ENCODE measurements at regions not wholly inside any gene's neighbourhood (a gene's known extent, or its start where the extent isn't known, plus 50 kb on each side); places are given as distances from the start of the nearest gene placed in this dataset.
"Not testable (repeated sequence)": the region's sequence is repeated elsewhere in the genome, so short reads cannot be mapped to it uniquely, and the experiment has no call there.

DNA sequence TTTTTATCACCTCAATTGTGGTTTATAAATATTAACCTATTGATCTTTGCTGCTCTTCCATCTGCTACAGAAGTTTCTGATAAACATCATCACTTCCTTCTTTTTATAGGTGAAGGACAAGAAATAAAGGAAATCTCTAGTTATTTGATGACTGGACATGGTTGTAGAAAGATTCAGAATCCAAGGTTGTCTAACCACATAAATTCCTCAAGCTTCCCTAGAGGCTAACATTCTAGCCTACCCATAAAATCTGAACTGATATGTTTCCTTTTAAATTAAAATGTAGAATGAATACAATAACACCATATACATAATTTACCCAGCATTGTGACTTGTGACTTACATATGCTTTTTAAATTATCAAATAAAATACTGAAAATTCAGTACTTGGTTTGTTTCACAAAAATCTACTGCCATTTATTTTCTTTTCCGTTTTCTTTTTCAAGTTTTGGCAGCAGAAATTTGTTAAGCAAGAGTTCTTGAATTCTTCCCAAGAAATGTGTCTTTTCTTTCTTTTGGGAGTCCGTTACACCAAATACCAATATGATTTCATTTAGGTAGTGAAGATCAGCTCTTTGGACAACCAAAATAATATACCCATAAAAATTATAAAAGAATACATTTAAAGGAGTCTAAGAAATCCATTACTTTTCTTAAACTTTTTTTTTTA is 513.2 kb upstream of the ADGRL2 start:
- Mint-ChIP-seq H3K27me3 (ENCODE audit: low read depth) (no peaks in the 10 kb centered on the region), H3K36me3 (ENCODE audit: insufficient read depth in 2 of 2) (no peaks in the 10 kb centered on the region), H3K9me3 (no peaks in the 10 kb centered on the region), H3K4me1 (ENCODE audit: low read depth) (no peaks in the 10 kb centered on the region), H3K27ac (no peak overlapping the region), H3K4me3 (no peak overlapping the region)
- DNase-seq (no peak), ATAC-seq (replicated peaks in 1 of 2) (no peak)

DNA sequence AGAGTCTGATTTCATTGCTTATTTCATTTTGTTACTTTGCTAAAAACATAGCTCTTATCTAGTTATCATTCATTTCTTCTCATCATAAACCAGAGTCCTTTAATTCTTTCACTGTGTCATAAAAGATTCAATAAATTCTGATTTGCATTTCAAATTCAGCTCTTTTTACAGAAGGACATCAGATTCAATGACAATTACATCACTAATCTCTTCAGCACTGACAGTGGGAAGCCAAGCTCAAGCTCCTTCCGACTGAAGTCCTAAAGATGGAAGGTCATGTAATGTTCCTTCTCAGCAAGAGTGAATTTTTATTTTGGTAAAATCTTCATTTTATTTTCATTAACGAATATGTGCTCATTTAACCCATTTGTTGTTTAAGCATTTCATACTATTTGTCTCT is 530.7 kb upstream of the ADGRL2 start:
- DNase-seq (no peak), ATAC-seq (replicated peaks in 1 of 2) (no peak)
- Mint-ChIP-seq H3K4me1 (ENCODE audit: low read depth) (no peaks in the 10 kb centered on the region), H3K27me3 (ENCODE audit: low read depth) (no peaks in the 10 kb centered on the region), H3K4me3 (no peak overlapping the region), H3K36me3 (ENCODE audit: insufficient read depth in 2 of 2) (no peaks in the 10 kb centered on the region), H3K27ac (no peak overlapping the region), H3K9me3 (peaks cover 0 to 5% of the 10 kb centered on the region in 2 donors)

GRCh38 chr1:81264976-81265375 is 535.8 kb upstream of the ADGRL2 start:
- no peak overlapping the region for H3K27ac Mint-ChIP-seq
- no peaks in the 10 kb centered on the region for H3K36me3 Mint-ChIP-seq (ENCODE audit: insufficient read depth in 2 of 2)
- no peak for ATAC-seq (replicated peaks in 1 of 2)
- peaks cover 2 to 5% of the 10 kb centered on the region in 2 donors for H3K9me3 Mint-ChIP-seq
- H3K27me3 Mint-ChIP-seq (ENCODE audit: low read depth), result no peaks in the 10 kb centered on the region
- no peak for DNase-seq
- no peaks in the 10 kb centered on the region for H3K4me1 Mint-ChIP-seq (ENCODE audit: low read depth)
- H3K4me3 Mint-ChIP-seq, result no peak overlapping the region

GRCh38 chr1:81259625-81260411 is 540.9 kb upstream of the ADGRL2 start:
- Mint-ChIP-seq H3K4me1 (ENCODE audit: low read depth) (no peaks in the 10 kb centered on the region), H3K27ac (no peak overlapping the region), H3K36me3 (ENCODE audit: insufficient read depth in 2 of 2) (no peaks in the 10 kb centered on the region), H3K4me3 (no peak overlapping the region), H3K9me3 (peaks cover 2 to 3% of the 10 kb centered on the region in 2 donors), H3K27me3 (ENCODE audit: low read depth) (no peaks in the 10 kb centered on the region)
- DNase-seq (no peak), ATAC-seq (replicated peaks in 1 of 2) (no peak)

DNA sequence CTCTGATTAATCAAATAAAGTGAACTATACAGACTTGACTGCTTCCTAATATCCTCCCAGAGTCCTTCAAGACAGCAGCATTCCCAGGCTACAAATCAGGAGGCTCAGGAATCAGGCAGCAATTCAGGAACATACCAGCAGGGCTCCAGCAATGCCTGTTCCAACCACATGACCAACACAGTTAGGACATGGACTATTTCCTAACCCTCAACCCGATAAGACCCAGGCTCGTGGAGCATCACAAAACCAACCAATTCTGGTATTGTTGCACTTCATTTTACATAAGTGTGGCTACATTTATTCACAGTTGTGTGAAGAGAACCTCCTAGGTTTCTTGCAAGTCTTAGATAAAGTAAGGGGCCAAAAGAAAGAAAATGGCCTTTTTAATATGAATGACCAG is 546.2 kb upstream of the ADGRL2 start:
- Mint-ChIP-seq H3K36me3 (ENCODE audit: insufficient read depth in 2 of 2) (no peaks in the 10 kb centered on the region), H3K9me3 (peaks cover 2% of the 10 kb centered on the region in 2 donors), H3K4me3 (no peak overlapping the region), H3K27me3 (ENCODE audit: low read depth) (no peaks in the 10 kb centered on the region), H3K4me1 (ENCODE audit: low read depth) (no peaks in the 10 kb centered on the region), H3K27ac (no peak overlapping the region)
- no peak for ATAC-seq (replicated peaks in 1 of 2)
- no peak for DNase-seq

DNA sequence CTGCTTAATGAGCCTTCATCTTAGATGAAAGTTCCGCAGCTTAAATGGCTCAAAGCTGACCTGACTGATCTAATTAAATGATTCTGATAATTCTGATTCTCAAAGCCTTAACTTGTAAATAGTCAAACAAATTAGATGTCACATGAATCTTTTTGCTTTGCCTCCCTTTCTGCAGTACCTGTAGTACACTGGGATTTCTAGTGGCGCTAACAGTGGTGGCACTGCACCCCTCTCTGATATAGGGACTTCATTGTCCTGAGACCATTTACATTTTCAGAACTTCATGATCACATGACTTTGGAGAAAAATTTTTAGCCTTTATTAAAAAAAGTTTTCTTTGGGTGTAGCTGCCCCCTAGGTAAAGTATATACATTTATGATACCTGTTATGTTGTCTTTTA is 546.7 kb upstream of the ADGRL2 start:
- peaks cover 3 to 6% of the 10 kb centered on the region in 2 donors for H3K9me3 Mint-ChIP-seq
- no peaks in the 10 kb centered on the region for H3K36me3 Mint-ChIP-seq (ENCODE audit: insufficient read depth in 2 of 2)
- H3K4me3 Mint-ChIP-seq, result no peak overlapping the region
- ATAC-seq (replicated peaks in 1 of 2) (no peak), DNase-seq (no peak)
- no peaks in the 10 kb centered on the region for H3K4me1 Mint-ChIP-seq (ENCODE audit: low read depth)
- no peak overlapping the region for H3K27ac Mint-ChIP-seq
- no peaks in the 10 kb centered on the region for H3K27me3 Mint-ChIP-seq (ENCODE audit: low read depth)

DNA sequence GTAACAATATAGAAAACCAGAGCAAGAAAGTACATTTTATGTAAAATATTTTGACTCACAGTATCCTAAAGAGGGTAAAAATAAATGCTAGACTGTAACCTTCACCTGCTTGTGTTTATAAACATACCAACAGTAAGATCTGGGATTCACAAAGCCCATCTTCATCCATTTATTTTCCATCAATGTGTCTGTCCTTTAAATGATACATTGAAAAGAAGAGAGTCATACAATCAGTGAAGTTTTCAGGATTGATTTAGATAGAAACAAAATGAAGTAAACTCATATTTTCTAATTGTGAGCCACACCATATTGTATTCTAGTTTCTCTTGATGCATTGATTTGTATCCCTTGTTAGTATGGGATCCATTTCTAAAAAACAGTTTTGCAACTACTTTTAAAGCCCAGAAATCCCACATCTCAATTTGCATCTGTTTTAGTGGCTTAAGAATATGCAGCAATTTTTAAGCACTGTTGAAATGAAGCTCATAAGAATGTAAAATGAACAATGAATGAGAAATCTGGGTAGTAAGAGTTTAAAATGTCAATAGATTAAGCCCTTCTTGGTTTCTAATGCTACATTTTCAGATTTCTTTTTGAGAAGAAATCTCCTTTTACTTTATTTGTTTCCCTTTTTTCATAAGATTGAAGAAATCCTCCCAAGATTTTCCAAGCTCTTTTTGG is 548.1 kb upstream of the ADGRL2 start:
- H3K4me1 Mint-ChIP-seq (ENCODE audit: low read depth), result no peaks in the 10 kb centered on the region
- no peak for ATAC-seq (replicated peaks in 1 of 2)
- H3K4me3 Mint-ChIP-seq, result no peak overlapping the region
- peaks cover 10% of the 10 kb centered on the region in 2 donors for H3K9me3 Mint-ChIP-seq
- H3K27ac Mint-ChIP-seq, result no peak overlapping the region
- no peaks in the 10 kb centered on the region for H3K27me3 Mint-ChIP-seq (ENCODE audit: low read depth)
- no peaks in the 10 kb centered on the region for H3K36me3 Mint-ChIP-seq (ENCODE audit: insufficient read depth in 2 of 2)
- no peak for DNase-seq

- not testable (repeated sequence) for DNase-seq; H3K4me3 Mint-ChIP-seq; H3K4me1 Mint-ChIP-seq (ENCODE audit: low read depth); H3K36me3 Mint-ChIP-seq (ENCODE audit: insufficient read depth in 2 of 2); ATAC-seq (replicated peaks in 1 of 2); H3K27ac Mint-ChIP-seq; H3K27me3 Mint-ChIP-seq (ENCODE audit: low read depth)
- H3K9me3 Mint-ChIP-seq, result peaks cover 10 to 20% of the 10 kb centered on the region in 2 donors
Observed at GRCh38 chr1:81250825-81251224, 549.9 kb upstream of the ADGRL2 start.

- H3K4me3 Mint-ChIP-seq; H3K36me3 Mint-ChIP-seq (ENCODE audit: insufficient read depth in 2 of 2); H3K4me1 Mint-ChIP-seq (ENCODE audit: low read depth); ATAC-seq (replicated peaks in 1 of 2); H3K27ac Mint-ChIP-seq; DNase-seq; H3K27me3 Mint-ChIP-seq (ENCODE audit: low read depth): not testable (repeated sequence)
- peaks cover 8 to 24% of the 10 kb centered on the region in 2 donors for H3K9me3 Mint-ChIP-seq
Observed at GRCh38 chr1:81245084-81245715, 555.5 kb upstream of the ADGRL2 start.

DNA sequence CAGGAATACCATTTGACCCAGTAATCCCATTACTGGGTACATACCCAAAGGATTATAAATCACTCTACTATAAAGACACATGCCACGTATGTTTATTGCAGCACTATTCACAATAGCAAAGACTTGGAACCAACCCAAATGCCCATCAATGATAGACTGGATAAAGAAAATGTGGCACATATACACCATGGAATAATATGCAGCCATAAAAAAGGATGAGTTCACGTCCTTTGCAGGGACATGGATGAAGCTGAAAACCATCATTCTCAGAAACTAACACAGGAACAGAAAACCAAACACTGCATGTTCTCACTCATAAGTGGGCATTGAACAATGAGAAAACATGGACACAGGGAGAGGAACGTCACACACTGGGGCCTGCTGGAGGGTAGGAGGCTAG is 556.1 kb upstream of the ADGRL2 start:
- not testable (repeated sequence) for H3K36me3 Mint-ChIP-seq (ENCODE audit: insufficient read depth in 2 of 2); DNase-seq; ATAC-seq (replicated peaks in 1 of 2); H3K4me3 Mint-ChIP-seq; H3K27ac Mint-ChIP-seq; H3K4me1 Mint-ChIP-seq (ENCODE audit: low read depth); H3K27me3 Mint-ChIP-seq (ENCODE audit: low read depth)
- H3K9me3 Mint-ChIP-seq, result peaks cover 8 to 24% of the 10 kb centered on the region in 2 donors

- H3K9me3 Mint-ChIP-seq, result peaks cover 0 to 16% of the 10 kb centered on the region in 2 donors
- ATAC-seq (replicated peaks in 1 of 2), result no peak
- H3K4me3 Mint-ChIP-seq, result no peak overlapping the region
- no peak for DNase-seq
- H3K36me3 Mint-ChIP-seq (ENCODE audit: insufficient read depth in 2 of 2), result peaks cover 0 to 1% of the 10 kb centered on the region in 2 donors
- no peak overlapping the region for H3K27ac Mint-ChIP-seq
- no peaks in the 10 kb centered on the region for H3K27me3 Mint-ChIP-seq (ENCODE audit: low read depth)
- H3K4me1 Mint-ChIP-seq (ENCODE audit: low read depth), result no peaks in the 10 kb centered on the region
Observed at GRCh38 chr1:81242103-81242502, 558.6 kb upstream of the ADGRL2 start.

- peak overlapping the region in 1 of 2 donors; percentile 14 for H3K4me3 Mint-ChIP-seq
- ATAC-seq (replicated peaks in 1 of 2), result no peak
- H3K9me3 Mint-ChIP-seq, result no peaks in the 10 kb centered on the region
- no peaks in the 10 kb centered on the region for H3K27me3 Mint-ChIP-seq (ENCODE audit: low read depth)
- no peak for DNase-seq
- no peak overlapping the region for H3K27ac Mint-ChIP-seq
- H3K36me3 Mint-ChIP-seq (ENCODE audit: insufficient read depth in 2 of 2), result no peaks in the 10 kb centered on the region
- H3K4me1 Mint-ChIP-seq (ENCODE audit: low read depth), result no peaks in the 10 kb centered on the region
Observed at GRCh38 chr1:81238129-81238528, 562.6 kb upstream of the ADGRL2 start.

DNA sequence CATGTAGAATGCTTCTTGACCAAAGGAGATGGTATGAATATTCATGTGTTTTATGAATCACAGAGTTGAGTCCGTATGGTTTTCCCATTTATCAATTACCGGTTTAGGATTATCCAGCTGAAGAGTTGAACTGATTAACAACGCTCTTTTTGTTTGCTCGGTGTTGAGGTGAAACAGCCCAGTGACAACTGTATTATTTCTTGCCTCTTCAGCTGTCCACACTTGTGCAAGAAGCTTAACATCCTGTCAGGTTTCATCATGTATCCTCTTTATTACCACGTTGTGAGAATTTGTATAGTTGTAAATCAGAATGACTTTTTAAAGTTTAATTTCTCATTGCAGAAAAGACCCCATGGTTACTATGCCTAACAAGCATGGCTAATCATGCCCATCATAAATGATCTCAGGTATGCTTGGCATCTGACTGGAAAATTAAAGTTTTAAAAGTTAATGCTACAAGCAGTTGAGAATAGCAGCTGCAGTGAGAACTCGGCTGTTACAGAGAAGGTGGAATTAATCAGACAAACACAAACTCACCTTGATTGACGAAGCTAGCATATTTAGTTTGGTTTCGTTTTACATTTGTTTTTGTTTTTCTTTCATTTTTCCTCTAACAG is 563.2 kb upstream of the ADGRL2 start:
- H3K9me3 Mint-ChIP-seq, result no peaks in the 10 kb centered on the region
- DNase-seq, result no peak
- H3K4me3 Mint-ChIP-seq, result peak overlapping the region in 1 of 2 donors; percentile 14
- no peak for ATAC-seq (replicated peaks in 1 of 2)
- no peaks in the 10 kb centered on the region for H3K27me3 Mint-ChIP-seq (ENCODE audit: low read depth)
- H3K27ac Mint-ChIP-seq, result no peak overlapping the region
- H3K36me3 Mint-ChIP-seq (ENCODE audit: insufficient read depth in 2 of 2), result no peaks in the 10 kb centered on the region
- no peaks in the 10 kb centered on the region for H3K4me1 Mint-ChIP-seq (ENCODE audit: low read depth)

Data from activated T-cell treated with anti-CD3 and anti-CD28 coated beads, Interleukin-2, amount 50 U/mL, for 72 hours (primary cell).